ENCODE measurements at regions not wholly inside any gene's neighbourhood (a gene's known extent, or its start where the extent isn't known, plus 50 kb on each side); places are given as distances from the start of the nearest gene placed in this dataset.

DNA sequence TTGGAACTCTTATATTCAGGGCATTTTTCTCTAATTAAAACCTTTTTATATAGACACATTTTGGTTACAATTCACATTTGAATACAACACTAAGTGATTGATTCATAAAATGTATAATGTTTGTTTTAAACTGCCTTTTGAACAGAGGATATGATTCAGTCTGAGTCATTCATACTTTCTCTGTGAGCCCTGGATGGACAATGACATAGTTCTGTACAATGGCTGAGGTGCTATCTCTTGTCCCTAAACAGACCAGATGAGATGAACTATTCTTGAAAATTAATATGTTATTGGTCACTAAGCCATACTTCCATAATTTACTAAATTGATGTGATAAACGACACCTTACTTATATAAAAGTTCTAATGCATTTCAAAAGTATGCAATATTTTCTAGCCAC lies 199.7 kb upstream of the ATXN7L3B start:
- no peaks in the 10 kb centered on the region for H3K9me3 ChIP-seq (ENCODE audit: low read length)
- H2AFZ ChIP-seq (ENCODE audit: low read length), result no peak overlapping the region
- no peak overlapping the region for H3K9ac ChIP-seq (ENCODE audit: low read length)
- TF ChIP-seq, protein P1, sequence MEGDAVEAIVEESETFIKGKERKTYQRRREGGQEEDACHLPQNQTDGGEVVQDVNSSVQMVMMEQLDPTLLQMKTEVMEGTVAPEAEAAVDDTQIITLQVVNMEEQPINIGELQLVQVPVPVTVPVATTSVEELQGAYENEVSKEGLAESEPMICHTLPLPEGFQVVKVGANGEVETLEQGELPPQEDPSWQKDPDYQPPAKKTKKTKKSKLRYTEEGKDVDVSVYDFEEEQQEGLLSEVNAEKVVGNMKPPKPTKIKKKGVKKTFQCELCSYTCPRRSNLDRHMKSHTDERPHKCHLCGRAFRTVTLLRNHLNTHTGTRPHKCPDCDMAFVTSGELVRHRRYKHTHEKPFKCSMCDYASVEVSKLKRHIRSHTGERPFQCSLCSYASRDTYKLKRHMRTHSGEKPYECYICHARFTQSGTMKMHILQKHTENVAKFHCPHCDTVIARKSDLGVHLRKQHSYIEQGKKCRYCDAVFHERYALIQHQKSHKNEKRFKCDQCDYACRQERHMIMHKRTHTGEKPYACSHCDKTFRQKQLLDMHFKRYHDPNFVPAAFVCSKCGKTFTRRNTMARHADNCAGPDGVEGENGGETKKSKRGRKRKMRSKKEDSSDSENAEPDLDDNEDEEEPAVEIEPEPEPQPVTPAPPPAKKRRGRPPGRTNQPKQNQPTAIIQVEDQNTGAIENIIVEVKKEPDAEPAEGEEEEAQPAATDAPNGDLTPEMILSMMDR (IDR thresholded peaks at IDR 0.05; ENCODE audit: low read length), result no peak
- no peak for TF ChIP-seq EZH2 (IDR thresholded peaks at IDR 0.05; ENCODE audit: borderline replicate concordance, low read length)
- H3K36me3 ChIP-seq (ENCODE audit: insufficient read depth, low read length), result no peaks in the 10 kb centered on the region
- H3K4me1 ChIP-seq (ENCODE audit: insufficient read depth, low read length, severe bottlenecking), result no peaks in the 10 kb centered on the region
- H3K79me2 ChIP-seq (ENCODE audit: insufficient read depth, low read length), result no peaks in the 10 kb centered on the region
- no peak overlapping the region for H3K4me2 ChIP-seq (ENCODE audit: low read length)
- no peaks in the 10 kb centered on the region for H3K27me3 ChIP-seq (ENCODE audit: insufficient read depth, low read length)
- no peak overlapping the region for H3K4me3 ChIP-seq (ENCODE audit: low read depth, low read length, poor library complexity, severe bottlenecking)
- H3K9me2 ChIP-seq (ENCODE audit: low read depth, low read length), result no peaks in the 10 kb centered on the region
- no peaks in the 10 kb centered on the region for H3F3A ChIP-seq (ENCODE audit: insufficient read depth, low read length)
- H3K27ac ChIP-seq (ENCODE audit: low read depth, low read length, poor library complexity, severe bottlenecking), result no peak overlapping the region
- no peaks in the 10 kb centered on the region for H4K20me1 ChIP-seq (ENCODE audit: insufficient read depth, low read length)

DNA sequence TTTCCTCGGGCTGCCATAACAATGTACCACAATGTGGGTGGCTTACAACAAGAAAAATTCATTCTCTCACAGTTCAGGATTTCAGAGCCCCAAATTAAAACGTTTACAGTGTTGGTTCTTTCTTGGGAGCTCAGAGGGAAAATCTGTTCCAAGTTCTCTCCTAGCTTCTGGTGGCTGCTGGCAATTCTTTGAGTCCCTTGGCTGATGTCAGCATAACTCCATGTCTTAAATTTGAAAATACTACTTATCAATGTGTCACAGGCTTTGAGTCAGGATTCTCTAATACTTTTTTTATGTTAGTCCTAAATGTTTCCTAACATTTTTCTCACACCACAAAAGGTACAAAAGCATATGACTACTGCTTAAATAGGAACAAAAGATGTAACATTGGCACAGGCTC lies 198.4 kb upstream of the ATXN7L3B start:
- Histone ChIP-seq H3F3A (ENCODE audit: insufficient read depth, low read length) (no peaks in the 10 kb centered on the region), H3K9me3 (ENCODE audit: low read length) (no peaks in the 10 kb centered on the region), H3K27ac (ENCODE audit: low read depth, low read length, poor library complexity, severe bottlenecking) (no peak overlapping the region), H3K4me3 (ENCODE audit: low read depth, low read length, poor library complexity, severe bottlenecking) (no peak overlapping the region), H3K27me3 (ENCODE audit: insufficient read depth, low read length) (no peaks in the 10 kb centered on the region), H3K4me2 (ENCODE audit: low read length) (no peak overlapping the region), H4K20me1 (ENCODE audit: insufficient read depth, low read length) (no peaks in the 10 kb centered on the region), H3K4me1 (ENCODE audit: insufficient read depth, low read length, severe bottlenecking) (no peaks in the 10 kb centered on the region), H2AFZ (ENCODE audit: low read length) (no peak overlapping the region), H3K9ac (ENCODE audit: low read length) (no peak overlapping the region), H3K36me3 (ENCODE audit: insufficient read depth, low read length) (no peaks in the 10 kb centered on the region), H3K9me2 (ENCODE audit: low read depth, low read length) (no peaks in the 10 kb centered on the region), H3K79me2 (ENCODE audit: insufficient read depth, low read length) (no peaks in the 10 kb centered on the region)
- TF ChIP-seq, protein P1 (IDR thresholded peaks at IDR 0.05; ENCODE audit: low read length), result no peak
- TF ChIP-seq EZH2 (IDR thresholded peaks at IDR 0.05; ENCODE audit: borderline replicate concordance, low read length), result no peak

DNA sequence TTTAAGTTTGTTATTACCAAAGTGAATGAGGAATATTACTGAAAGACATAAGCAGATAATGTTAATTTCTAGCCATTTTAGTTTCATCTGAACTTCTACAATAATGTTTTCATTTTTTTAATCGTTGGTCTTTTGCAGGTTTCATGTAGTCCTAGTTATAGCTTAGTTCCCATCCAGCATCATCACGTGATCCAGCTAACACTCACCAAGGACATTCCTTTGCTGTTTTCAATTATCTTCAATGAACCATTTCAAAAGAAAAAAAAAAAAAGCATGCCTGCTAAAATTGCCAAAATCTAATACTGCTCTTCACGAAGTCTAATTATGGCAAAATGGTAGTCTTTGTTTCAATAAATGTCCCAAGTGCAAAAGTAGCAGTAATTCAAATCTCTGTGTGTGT lies 187.7 kb upstream of the ATXN7L3B start:
- Histone ChIP-seq H2AFZ (ENCODE audit: low read length) (no peak overlapping the region), H3K79me2 (ENCODE audit: insufficient read depth, low read length) (no peaks in the 10 kb centered on the region), H3K4me3 (ENCODE audit: low read depth, low read length, poor library complexity, severe bottlenecking) (no peak overlapping the region), H3K9me3 (ENCODE audit: low read length) (no peaks in the 10 kb centered on the region), H4K20me1 (ENCODE audit: insufficient read depth, low read length) (no peaks in the 10 kb centered on the region), H3K9me2 (ENCODE audit: low read depth, low read length) (no peaks in the 10 kb centered on the region), H3K27me3 (ENCODE audit: insufficient read depth, low read length) (no peaks in the 10 kb centered on the region), H3K4me1 (ENCODE audit: insufficient read depth, low read length, severe bottlenecking) (no peaks in the 10 kb centered on the region), H3K4me2 (ENCODE audit: low read length) (no peak overlapping the region), H3K27ac (ENCODE audit: low read depth, low read length, poor library complexity, severe bottlenecking) (no peak overlapping the region), H3F3A (ENCODE audit: insufficient read depth, low read length) (no peaks in the 10 kb centered on the region), H3K36me3 (ENCODE audit: insufficient read depth, low read length) (no peaks in the 10 kb centered on the region), H3K9ac (ENCODE audit: low read length) (no peak overlapping the region)
- TF ChIP-seq EZH2 (IDR thresholded peaks at IDR 0.05; ENCODE audit: borderline replicate concordance, low read length), result no peak
- TF ChIP-seq, protein P1 (IDR thresholded peaks at IDR 0.05; ENCODE audit: low read length), result no peak

All from OCI-LY1 (cell line).